8988T (cell line): ENCODE measurements at regions not wholly inside any gene's neighbourhood (a gene's known extent, or its start where the extent isn't known, plus 50 kb on each side); places are given as distances from the start of the nearest gene placed in this dataset.

Experiments
- DNase-seq: peaks from one replicate; pipeline ENCODE4 v3.0.0; 2011

DNA sequence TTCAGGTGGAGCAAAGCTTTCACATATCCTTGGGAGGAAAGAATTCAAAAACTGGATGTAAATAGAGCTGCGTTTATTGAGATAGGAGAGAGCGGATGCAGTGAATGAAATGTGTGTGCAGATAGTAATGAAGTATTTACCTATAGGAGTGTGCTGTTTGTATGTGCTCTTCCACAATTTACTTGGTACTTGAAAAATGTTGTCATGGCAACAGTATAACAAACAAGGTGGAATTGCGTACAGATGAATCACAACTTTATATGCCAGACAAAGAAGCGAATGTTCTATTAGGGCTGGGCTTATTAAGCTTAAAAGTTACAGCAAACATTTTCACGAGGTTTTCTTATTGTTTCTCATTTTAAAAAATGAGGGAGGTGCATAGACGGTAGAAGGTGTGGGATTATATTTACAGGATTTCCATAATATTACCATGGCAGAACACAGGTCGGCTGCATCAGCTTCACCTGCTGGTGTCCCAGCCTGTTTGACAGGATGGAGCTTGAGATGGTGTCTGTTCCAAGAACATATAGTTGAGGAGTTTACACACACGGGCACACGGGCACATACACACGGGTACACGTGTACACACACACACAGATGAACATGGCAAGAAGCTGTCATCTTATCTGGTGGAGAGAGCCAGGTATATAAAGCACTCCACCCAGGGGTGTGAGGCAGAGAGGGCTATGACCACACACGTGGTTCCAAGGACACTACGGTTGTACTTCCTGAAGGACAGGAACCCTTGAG is 155.7 kb downstream of the RMI1 start:
- no peak for DNase-seq

DNA sequence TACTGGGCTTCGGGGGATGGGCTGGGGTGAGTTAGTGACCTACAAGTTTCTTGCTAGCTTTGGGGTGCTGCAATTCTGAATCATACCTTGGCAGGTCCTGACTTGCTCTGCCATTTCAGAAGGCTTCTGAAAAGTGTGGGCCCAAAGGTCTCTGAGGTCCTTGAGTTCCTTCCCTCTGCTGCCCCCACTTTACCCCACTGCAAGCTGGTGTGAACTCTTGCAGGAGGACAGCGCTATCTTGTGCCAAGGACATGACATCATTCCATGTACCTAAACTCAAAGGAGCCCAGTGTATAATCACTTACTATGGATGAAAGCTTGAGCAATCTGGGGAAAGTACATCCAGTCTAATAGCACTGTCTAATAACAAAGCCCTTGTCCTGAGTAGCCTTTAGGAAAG is 157.4 kb downstream of the RMI1 start:
- no peak for DNase-seq

DNA sequence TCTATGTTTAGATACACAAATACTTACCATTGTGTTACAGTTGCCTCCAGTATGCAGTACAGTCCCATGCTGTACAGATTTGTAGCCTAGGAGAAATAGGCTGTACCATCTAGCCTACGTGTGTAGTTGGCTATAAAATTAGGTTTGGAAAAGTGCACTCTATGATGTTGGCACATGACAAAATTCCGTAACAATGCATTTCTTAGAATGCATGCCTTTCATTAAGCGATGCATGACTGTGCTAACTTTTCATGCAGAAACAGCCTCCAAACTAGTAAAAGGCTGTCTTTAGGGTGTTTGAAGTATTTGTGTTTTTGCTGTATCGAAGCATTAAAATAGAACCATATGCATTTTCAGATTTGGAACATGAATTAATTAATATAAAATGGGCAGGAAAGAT is 157.9 kb downstream of the RMI1 start:
- DNase-seq, result no peak

DNA sequence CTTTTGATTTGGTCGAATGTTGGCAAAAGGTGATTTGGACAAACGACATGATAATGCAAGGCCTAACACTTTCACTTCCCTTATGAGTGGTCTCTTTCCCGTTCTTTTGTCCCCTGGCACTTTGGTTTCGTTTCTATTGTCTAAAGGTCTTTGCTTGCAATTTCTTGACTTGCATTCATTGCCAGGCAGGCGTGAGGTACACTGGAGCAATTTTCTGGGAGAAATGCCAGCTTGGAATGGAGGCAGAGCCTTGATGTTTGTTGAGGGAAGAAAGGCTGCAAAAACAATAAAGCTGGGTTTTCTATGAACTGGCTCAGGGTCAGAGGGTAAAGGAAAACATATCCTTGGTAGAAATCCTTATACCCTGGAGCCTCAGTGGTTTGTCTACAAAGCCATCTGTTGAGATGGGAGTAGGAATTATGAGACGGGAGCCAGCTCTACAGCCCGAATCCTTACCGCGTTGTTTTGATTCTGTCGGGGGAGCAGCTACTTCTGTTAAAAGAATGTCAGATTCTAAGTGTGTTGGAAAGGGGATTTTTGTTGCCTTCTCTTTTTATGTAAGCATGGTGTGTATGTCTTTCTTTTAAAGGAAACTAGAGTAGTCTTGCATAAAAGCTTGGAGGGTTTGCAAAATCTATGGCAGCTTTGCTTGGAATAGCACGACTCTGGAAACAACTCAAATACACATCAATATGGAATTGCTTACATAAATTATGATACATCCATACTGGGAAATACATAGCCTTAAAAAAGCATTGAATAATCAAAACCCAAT is 158.9 kb downstream of the RMI1 start:
- DNase-seq, result no peak

DNA sequence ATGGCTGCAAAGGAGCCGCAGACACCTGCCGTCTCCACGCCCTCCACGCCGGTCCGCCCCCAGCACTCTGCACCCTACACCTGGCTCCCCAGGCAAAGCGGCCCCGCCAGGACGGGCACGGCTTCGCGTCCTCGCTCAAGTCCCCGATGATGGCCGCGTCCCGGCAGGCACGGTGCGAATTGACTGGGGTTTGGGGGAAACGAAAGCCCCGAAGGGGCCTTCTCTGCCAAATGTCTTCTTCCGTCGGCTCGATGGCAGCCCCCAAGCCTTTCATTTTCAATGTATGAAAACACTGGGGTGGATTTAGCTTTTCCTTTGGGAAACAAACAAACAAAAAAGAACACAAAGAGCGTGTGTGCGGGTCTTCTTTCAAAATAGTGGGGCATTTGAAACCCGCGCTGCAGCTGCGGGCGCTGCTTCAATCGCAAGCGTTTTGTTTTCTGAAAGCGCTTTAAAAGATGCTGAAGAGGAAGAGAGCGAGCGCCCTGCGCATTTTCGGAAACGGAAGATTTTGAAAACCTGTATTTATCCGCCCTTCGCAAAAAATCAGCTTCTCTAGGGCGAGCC is 160.0 kb downstream of the RMI1 start:
- no peak for DNase-seq

DNA sequence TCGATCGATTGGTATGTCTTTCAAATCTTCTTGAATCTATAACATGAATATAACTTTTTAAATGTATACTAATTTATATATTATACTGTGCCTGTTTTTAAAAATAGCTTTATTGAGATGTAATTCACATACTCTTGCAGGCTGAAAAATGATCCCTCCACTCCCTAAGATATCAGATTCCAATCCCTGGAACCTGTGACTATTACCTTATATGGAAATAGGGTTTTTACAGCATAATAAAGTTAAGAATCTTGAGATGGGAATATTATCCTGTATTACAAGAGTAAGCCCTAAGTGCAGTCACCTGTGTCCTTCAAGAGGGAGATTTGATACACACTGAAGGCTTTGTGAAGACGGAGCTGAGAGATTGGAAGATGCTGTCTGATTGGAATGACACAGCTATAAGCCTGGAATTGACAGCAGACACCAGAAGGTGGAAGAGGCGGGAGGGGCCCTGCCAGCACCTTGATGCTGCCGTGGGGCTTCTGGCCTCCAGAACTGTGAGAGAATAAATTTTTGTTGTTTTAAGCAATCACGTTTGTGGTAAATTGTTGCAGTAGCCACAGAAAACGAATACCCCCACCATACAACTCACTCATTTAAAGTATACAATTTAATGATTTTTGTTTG is 161.3 kb downstream of the RMI1 start:
- DNase-seq, result no peak

DNA sequence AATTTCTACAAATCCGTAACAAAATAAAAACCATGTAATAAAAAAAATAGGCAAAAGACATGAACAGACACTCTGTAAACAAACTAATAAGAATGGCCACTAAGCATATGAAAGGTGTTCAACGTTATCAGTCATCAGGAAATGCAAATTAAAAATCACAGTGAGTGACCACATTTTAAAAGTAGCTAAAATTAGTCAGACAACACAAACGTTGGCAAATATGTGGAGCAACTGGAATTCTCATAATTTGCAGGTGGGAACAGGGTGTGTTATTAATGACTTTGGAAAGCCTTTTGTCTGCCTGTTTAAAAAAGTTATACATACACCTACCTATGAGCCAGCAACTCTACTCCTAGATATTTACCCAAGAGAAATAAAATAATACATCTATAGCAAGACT is 164.4 kb downstream of the RMI1 start:
- DNase-seq, result no peak

DNA sequence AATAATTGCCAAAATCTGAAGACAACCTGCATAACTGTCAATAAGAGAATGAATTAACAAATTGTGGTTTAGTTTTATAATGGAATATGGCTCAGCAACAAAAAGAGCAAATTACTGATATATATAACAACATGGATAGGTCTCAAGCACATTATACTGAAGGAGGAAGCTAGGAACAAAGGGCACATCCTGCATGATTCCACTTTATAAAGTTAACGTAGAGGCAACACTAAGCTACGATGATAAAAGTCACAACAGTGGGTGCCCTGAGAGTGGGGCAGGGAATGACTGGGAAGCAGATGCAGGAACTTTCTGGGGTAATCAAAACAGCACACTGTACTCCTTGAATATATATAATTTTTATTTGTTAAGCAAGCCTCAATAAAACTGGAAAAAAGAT is 165.2 kb downstream of the RMI1 start:
- no peak for DNase-seq

DNA sequence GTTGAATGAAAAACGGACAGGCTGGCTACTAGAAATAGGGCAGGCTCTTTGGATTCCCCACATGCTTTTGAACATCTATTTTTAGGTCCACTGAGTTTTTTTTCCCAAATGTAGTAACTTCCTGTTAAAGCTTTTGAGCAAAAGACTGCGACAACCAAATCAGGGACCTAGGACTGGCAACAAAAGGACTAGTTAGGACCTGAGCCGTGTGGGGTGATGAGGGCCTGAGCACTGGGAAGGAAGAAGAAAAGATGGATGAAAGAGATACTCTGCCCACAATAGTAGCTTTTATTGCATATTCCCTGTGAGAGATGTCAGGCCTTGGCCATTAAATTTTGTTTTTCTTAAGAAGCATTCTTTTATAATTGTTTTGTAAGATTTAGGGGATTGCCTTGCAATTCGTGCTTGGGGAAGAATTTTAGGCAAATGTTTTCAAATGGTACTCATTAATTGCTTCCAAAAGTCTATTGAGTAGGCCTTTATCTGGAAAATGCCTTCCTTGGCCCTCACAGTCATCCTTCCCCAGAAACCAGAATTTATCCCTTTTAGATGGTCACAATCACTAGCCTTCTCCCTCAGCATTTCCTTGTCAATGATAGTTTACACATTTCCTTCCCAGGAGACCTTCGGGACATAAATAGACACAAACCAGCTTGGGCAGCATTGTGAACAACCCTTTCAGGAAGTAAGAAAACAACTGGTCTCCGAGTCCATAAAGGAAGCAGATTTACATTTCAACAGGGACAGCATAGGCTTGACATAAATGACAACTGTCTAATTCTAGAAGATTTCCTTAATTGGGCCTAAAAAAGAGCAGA is 166.5 kb downstream of the RMI1 start:
- no peak for DNase-seq

DNA sequence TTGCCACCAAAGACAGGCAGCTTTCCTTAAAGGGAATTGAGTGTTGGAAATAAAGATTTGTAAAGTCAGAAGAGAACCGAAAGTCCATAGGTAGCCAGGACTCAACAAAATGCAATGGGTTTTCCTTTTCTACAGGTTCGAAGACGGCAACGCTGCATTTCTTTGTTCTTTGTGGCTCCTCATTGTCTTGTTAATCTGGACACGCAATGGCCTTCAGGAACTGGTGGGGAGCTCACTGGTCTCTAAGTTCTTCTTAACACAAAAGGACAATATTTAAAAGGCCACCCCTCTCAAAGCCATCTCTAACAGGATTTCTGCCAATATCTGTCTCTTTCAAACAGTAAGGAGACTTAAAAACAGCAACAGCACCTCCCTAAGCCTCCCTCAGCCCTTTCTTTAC is 170.6 kb downstream of the RMI1 start:
- DNase-seq, result no peak

DNA sequence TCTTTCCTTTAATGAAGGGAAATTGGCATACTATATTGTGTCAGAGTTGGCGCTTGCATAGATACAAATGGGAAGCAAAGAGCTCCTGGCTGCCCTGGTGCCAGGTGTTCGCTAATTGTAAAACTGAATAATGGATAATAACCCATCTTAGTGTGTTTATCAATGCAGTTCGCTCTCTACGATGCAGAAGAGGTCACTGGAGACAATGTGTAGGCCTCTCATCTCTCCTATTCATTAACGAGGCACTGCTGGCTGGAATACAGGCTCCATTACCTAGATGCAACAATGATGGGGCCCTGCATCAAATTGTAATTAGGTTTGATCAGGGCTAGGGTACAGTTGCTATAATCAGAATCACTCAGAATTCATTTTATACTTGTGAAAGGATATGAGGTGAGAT is 171.0 kb downstream of the RMI1 start:
- no peak for DNase-seq

DNA sequence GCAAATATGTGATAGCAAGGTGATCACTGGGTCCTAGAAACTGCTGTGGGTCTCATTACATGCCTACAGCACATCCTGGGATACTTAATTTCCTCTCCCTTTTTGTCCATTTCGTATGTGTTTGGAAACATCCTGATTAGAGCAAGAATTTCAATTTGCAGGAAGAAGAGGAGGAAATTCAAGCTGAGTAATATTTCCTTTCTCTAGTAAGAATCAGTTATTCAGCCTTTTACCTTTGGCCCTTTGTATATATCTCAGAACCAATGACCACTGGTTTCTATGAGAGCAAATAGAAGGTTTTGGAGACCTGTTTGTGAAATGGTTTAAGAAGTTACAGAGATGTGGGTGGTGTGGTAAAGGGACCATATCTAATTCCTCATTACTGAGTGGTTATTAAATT is 171.6 kb downstream of the RMI1 start:
- no peak for DNase-seq

DNA sequence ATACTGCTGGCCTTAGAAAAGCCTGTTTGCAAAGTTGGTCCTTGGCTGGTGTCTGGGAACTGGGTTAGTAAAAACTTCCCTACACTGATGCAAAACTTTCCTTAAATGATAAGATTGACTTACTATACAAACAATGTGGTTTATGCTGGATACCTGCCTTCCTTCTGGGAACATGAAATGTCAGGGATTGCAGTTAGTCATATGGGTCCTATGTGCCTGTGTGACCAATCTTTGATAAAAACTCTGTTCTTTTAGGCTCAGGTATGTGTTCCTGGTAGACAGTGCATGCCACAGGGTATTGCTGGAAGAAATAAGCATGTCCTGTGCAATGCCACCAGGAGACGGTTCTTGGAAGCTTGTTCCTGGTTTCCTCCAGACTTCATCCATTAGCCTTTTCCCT is 173.3 kb downstream of the RMI1 start:
- no peak for DNase-seq

DNA sequence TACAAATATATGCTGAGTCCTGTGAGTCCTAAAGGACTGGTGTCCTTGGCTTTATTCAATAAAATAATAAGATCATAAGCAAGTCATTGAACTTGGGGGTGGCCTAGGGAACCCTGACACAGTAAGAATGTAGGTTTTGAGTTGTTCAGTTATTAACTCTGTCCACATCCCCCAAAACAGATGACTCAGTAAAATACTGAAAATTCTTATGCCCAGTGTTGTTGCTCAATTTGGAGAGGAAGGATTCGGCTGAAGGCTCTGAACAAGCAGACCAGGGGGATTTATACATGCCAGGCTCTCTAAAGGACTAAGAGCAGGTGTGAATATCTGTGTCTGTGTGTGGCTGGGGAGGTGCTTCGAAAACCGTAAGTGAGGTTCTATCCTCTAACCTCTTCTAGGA is 173.7 kb downstream of the RMI1 start:
- no peak for DNase-seq

DNA sequence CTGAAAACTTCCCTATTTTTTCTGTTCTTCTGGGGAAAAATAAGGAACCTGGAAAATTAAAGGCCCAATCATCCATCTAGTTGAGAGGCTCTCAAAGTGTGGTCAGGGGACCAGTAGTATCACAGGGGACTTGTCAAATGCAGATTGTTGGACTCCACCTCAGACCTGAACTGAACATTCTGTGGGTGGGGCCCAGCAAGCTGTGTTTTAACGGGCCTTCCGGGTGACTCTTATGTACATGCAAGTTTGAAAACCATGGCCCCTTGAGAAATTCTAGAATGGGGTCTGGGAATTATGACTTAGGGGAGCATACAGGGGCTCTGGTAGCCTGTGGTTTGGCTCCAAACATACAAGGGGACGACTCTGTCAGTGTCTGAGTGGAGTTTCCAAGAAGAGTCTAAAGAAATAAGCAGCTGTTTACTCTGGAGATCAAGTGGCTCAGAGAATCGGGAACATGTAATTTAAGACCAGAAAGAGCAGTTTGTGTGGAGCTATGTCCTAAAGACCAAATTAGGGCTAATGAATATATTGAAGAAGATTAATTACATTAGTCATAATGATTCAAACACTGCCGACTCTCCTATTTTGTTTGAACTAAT is 177.4 kb downstream of the SLC28A3 start:
- DNase-seq, result no peak

DNA sequence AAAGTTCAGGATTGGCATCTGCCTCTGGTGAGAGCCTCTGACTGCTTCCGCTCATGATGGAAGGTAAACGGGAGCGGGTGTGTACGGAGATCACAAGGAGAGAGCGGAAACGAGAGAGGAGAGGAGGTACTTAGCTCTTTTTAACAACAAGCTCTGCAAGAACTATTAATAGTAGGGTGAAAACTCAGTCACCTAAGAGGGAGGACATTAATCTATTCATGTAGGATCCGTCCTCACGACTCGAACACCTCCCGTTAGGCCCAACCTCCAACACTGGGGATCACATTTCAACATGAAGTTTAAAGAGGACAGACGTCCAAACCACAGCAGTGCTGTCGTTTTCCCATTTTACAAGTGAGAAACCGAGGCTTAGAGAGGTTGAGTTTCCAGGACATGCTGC is 173.7 kb downstream of the SLC28A3 start:
- no peak for DNase-seq

DNA sequence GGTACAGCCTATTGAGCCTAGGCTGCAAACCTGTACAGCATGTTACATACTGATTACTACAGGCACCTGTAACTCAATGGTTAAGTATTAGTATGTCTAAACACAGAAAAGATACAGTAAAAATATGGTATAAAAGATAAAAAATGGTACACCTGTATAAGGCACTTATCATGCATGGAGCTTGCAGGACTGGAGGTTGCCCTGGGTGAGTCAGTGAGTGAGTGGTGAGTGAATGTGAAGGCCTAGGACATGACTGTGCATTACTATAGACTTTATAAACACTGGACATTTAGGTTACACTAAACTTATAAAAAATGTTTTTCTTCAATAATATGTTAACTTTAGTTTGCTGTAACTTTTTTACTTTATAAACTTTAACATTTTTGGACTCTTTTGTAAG is 171.3 kb downstream of the SLC28A3 start:
- no peak for DNase-seq

DNA sequence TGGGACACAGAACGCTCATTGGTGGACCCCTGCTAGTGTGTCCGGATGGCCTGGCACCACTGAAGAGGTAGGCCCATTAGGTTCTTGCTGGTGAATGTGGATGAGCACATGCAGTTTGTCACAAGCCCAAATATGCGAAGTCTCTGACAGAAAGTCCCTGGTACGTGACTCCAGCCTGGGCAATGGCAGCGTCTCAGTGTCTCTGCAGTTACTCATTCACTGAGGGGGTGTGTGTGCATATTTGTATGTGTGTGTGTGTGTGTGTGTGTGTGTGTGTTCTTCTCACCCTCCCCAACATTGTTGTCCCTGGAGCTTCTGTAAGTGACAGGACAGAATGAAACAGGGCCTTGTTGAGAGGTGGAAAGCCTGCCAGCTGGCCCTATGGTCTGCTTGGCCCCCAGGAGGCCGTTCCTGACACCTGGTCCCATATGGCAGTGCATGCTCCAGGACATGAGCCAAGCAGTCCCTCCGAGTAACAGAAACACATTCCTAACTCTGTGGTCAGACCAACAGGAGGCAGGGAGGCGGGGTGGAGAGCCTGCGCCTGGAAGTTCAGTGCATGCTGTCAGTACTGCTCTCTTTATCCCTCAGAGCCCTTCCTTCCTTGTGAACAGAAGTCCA is 169.9 kb downstream of the SLC28A3 start:
- peak; percentile 74 for DNase-seq

DNA sequence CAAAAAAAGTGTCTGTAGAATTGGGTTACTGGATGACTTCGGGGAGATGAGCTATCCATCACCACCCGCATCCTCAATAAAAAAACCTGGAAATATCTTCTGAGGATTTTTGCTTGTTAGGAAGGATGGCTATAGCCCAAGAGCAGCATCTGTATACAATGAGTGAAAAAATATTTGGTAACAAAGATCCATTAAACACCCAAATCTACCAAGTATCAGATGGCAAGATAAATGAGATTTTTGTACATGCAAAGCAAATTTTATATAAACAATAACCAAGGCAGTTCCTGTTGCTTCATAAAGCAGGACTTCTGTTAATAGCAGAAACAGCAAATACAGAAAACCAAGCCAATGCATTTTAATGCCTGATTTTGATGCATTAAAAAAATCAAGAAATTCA is 166.6 kb downstream of the SLC28A3 start:
- no peak for DNase-seq

DNA sequence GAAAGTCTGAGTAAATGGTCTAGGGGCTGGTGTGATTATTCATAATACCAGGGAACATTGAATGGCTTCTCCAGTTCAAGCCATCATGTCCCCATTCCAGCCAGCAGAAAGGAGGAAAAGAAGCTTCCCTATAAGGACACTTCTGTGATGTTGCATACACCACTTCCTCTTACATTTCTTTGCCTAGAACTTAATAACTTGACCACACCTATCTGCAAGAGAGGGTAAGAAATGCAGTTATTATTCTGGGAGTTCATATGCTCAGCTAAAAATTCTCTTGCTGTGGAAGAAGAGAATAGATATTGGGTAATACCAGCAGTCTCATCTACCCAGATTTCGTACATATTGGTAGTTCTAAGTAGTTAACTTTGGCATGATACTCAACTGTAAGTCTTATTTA is 166.1 kb downstream of the SLC28A3 start:
- DNase-seq, result no peak

DNA sequence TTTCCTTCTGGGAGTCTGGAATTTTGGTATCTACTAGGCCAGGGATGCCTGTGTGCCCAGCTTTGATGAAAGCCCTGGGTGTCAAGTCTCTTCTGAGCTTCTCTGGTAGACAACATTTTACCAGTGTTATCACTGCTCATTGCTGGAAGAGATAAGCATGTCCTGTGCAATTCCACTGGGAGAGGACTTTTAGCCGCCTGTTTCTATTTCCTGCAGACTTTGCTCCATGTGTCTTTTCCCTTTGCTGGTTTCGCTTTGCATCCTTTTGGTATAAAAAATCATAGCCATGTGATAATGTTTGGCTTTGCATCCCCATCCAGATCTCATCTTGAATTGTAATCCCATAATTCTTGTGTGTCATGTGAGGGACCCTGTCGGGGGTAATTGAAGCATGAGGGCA is 163.2 kb downstream of the SLC28A3 start:
- no peak for DNase-seq

DNA sequence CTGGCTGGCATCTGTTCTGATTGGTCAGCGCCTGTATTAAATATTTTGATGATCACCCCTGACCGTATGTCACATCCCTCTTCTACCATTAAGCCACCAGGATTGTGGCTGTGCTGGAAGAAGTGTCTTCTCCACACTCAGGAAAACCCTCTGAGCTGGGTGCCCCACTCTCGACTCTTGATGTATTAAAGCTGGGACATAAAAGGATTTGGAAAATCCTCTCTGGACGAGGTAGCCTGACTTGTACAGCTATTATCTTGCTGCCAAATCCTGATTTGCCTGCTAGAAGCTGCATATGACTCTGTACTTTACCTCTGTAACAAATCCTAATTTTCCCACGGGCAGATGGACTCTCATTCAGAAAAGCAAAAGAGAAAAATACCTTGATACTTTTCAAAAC is 161.0 kb downstream of the SLC28A3 start:
- no peak for DNase-seq
